ENCODE measurements at regions not wholly inside any gene's neighbourhood (a gene's known extent, or its start where the extent isn't known, plus 50 kb on each side); places are given as distances from the start of the nearest gene placed in this dataset.

GRCh38 chr21:35833388-35833787, 226.9 kb downstream of the SETD4 start:
- Histone ChIP-seq H3K36me3 (ENCODE audit: control insufficient read depth, insufficient read depth, low read length) (no peaks in the 10 kb centered on the region; the same call in 1 of the 2 replicates), H3K4me1 (ENCODE audit: control insufficient read depth, insufficient read depth, low read length) (peaks cover 2% of the 10 kb centered on the region; the same call in 1 of the 2 replicates), H3K9me3 (ENCODE audit: control insufficient read depth, insufficient read depth, low read length) (no peaks in the 10 kb centered on the region), H3K27me3 (ENCODE audit: control insufficient read depth, insufficient read depth, low read length) (no peaks in the 10 kb centered on the region), H3K27ac (ENCODE audit: low read length) (no peak overlapping the region), H3K4me3 (ENCODE audit: low read length) (no peak overlapping the region)
- WGBS (ENCODE audit: insufficient coverage, insufficient read length), result no CpG with 5 or more reads among the region's 3 CpGs
- no peak for DNase-seq (ENCODE audit: low read depth, low spot score)

- Histone ChIP-seq H3K9me3 (ENCODE audit: control insufficient read depth, insufficient read depth, low read length) (no peaks in the 10 kb centered on the region), H3K4me3 (ENCODE audit: low read length) (no peak overlapping the region), H3K36me3 (ENCODE audit: control insufficient read depth, insufficient read depth, low read length) (no peaks in the 10 kb centered on the region; the same call in 1 of the 2 replicates), H3K4me1 (ENCODE audit: control insufficient read depth, insufficient read depth, low read length) (peaks cover 2% of the 10 kb centered on the region; the same call in 1 of the 2 replicates), H3K27ac (ENCODE audit: low read length) (no peak overlapping the region), H3K27me3 (ENCODE audit: control insufficient read depth, insufficient read depth, low read length) (no peaks in the 10 kb centered on the region)
- no peak for DNase-seq (ENCODE audit: low read depth, low spot score)
- WGBS (ENCODE audit: insufficient coverage, insufficient read length), result no CpG with 5 or more reads among the region's 6 CpGs
Observed at GRCh38 chr21:35831230-35831629, 229.1 kb downstream of the SETD4 start.

- no CpG with 5 or more reads among the region's 5 CpGs for WGBS (ENCODE audit: insufficient coverage, insufficient read length)
- no peak for DNase-seq (ENCODE audit: low read depth, low spot score)
- H3K36me3 ChIP-seq (ENCODE audit: control insufficient read depth, insufficient read depth, low read length), result no peaks in the 10 kb centered on the region; the same call in 1 of the 2 replicates
- H3K27ac ChIP-seq (ENCODE audit: low read length), result no peak overlapping the region
- no peak overlapping the region for H3K4me3 ChIP-seq (ENCODE audit: low read length)
- peaks cover under 1% of the 10 kb centered on the region; the same call in 1 of the 2 replicates for H3K4me1 ChIP-seq (ENCODE audit: control insufficient read depth, insufficient read depth, low read length)
- H3K9me3 ChIP-seq (ENCODE audit: control insufficient read depth, insufficient read depth, low read length), result no peaks in the 10 kb centered on the region
- H3K27me3 ChIP-seq (ENCODE audit: control insufficient read depth, insufficient read depth, low read length), result no peaks in the 10 kb centered on the region
Observed at GRCh38 chr21:35829067-35829466, 231.3 kb downstream of the SETD4 start.

- Histone ChIP-seq H3K27ac (ENCODE audit: low read length) (no peak overlapping the region), H3K4me1 (ENCODE audit: control insufficient read depth, insufficient read depth, low read length) (no peaks in the 10 kb centered on the region), H3K9me3 (ENCODE audit: control insufficient read depth, insufficient read depth, low read length) (no peaks in the 10 kb centered on the region), H3K36me3 (ENCODE audit: control insufficient read depth, insufficient read depth, low read length) (no peaks in the 10 kb centered on the region; the same call in 1 of the 2 replicates), H3K27me3 (ENCODE audit: control insufficient read depth, insufficient read depth, low read length) (no peaks in the 10 kb centered on the region), H3K4me3 (ENCODE audit: low read length) (no peak overlapping the region)
- no CpG with 5 or more reads among the region's 4 CpGs for WGBS (ENCODE audit: insufficient coverage, insufficient read length)
- DNase-seq (ENCODE audit: low read depth, low spot score), result no peak
Observed at GRCh38 chr21:35828161-35828560, 232.2 kb downstream of the SETD4 start.

GRCh38 chr21:35827004-35827403, 233.3 kb downstream of the SETD4 start:
- Histone ChIP-seq H3K4me1 (ENCODE audit: control insufficient read depth, insufficient read depth, low read length) (no peaks in the 10 kb centered on the region), H3K9me3 (ENCODE audit: control insufficient read depth, insufficient read depth, low read length) (no peaks in the 10 kb centered on the region), H3K36me3 (ENCODE audit: control insufficient read depth, insufficient read depth, low read length) (no peaks in the 10 kb centered on the region; the same call in 1 of the 2 replicates), H3K27me3 (ENCODE audit: control insufficient read depth, insufficient read depth, low read length) (no peaks in the 10 kb centered on the region), H3K4me3 (ENCODE audit: low read length) (no peak overlapping the region), H3K27ac (ENCODE audit: low read length) (no peak overlapping the region)
- WGBS (ENCODE audit: insufficient coverage, insufficient read length), result no CpG with 5 or more reads among the region's 1 CpG
- DNase-seq (ENCODE audit: low read depth, low spot score), result no peak

- no peaks in the 10 kb centered on the region for H3K36me3 ChIP-seq (ENCODE audit: control insufficient read depth, insufficient read depth, low read length)
- no peak for DNase-seq (ENCODE audit: low read depth, low spot score)
- no peaks in the 10 kb centered on the region; the same call in 1 of the 2 replicates for H3K4me1 ChIP-seq (ENCODE audit: control insufficient read depth, insufficient read depth, low read length)
- H3K27me3 ChIP-seq (ENCODE audit: control insufficient read depth, insufficient read depth, low read length), result no peaks in the 10 kb centered on the region
- no peak overlapping the region for H3K4me3 ChIP-seq (ENCODE audit: low read length)
- H3K9me3 ChIP-seq (ENCODE audit: control insufficient read depth, insufficient read depth, low read length), result no peaks in the 10 kb centered on the region
- no CpG with 5 or more reads among the region's 8 CpGs for WGBS (ENCODE audit: insufficient coverage, insufficient read length)
- H3K27ac ChIP-seq (ENCODE audit: low read length), result no peak overlapping the region
Observed at GRCh38 chr21:35825370-35826353, 234.7 kb downstream of the SETD4 start.

- no peaks in the 10 kb centered on the region for H3K36me3 ChIP-seq (ENCODE audit: control insufficient read depth, insufficient read depth, low read length)
- no peak for DNase-seq (ENCODE audit: low read depth, low spot score)
- no peaks in the 10 kb centered on the region for H3K9me3 ChIP-seq (ENCODE audit: control insufficient read depth, insufficient read depth, low read length)
- no CpG with 5 or more reads among the region's 3 CpGs for WGBS (ENCODE audit: insufficient coverage, insufficient read length)
- H3K4me1 ChIP-seq (ENCODE audit: control insufficient read depth, insufficient read depth, low read length), result no peaks in the 10 kb centered on the region; the same call in 1 of the 2 replicates
- H3K27ac ChIP-seq (ENCODE audit: low read length), result no peak overlapping the region
- no peaks in the 10 kb centered on the region for H3K27me3 ChIP-seq (ENCODE audit: control insufficient read depth, insufficient read depth, low read length)
- H3K4me3 ChIP-seq (ENCODE audit: low read length), result no peak overlapping the region
Observed at GRCh38 chr21:35824136-35824535, 236.2 kb downstream of the SETD4 start.

- Histone ChIP-seq H3K27me3 (ENCODE audit: control insufficient read depth, insufficient read depth, low read length) (no peaks in the 10 kb centered on the region), H3K4me1 (ENCODE audit: control insufficient read depth, insufficient read depth, low read length) (no peaks in the 10 kb centered on the region; the same call in 1 of the 2 replicates), H3K36me3 (ENCODE audit: control insufficient read depth, insufficient read depth, low read length) (no peaks in the 10 kb centered on the region), H3K4me3 (ENCODE audit: low read length) (no peak overlapping the region), H3K9me3 (ENCODE audit: control insufficient read depth, insufficient read depth, low read length) (no peaks in the 10 kb centered on the region), H3K27ac (ENCODE audit: low read length) (no peak overlapping the region)
- DNase-seq (ENCODE audit: low read depth, low spot score), result no peak
- no CpG with 5 or more reads among the region's 12 CpGs for WGBS (ENCODE audit: insufficient coverage, insufficient read length)
Observed at GRCh38 chr21:35819134-35819533, 241.2 kb downstream of the SETD4 start.

- Histone ChIP-seq H3K4me3 (ENCODE audit: low read length) (no peak overlapping the region), H3K27me3 (ENCODE audit: control insufficient read depth, insufficient read depth, low read length) (no peaks in the 10 kb centered on the region)
- WGBS (ENCODE audit: insufficient coverage, insufficient read length), result no CpG with 5 or more reads among the region's 8 CpGs
Observed at GRCh38 chr21:35818597-35818996, 241.7 kb downstream of the SETD4 start.

GRCh38 chr21:35814858-35815619, 245.3 kb downstream of the SETD4 start:
- no peak for DNase-seq (ENCODE audit: low read depth, low spot score)
- no peaks in the 10 kb centered on the region for H3K9me3 ChIP-seq (ENCODE audit: control insufficient read depth, insufficient read depth, low read length)
- H3K27me3 ChIP-seq (ENCODE audit: control insufficient read depth, insufficient read depth, low read length), result no peaks in the 10 kb centered on the region
- H3K27ac ChIP-seq (ENCODE audit: low read length), result no peak overlapping the region
- H3K36me3 ChIP-seq (ENCODE audit: control insufficient read depth, insufficient read depth, low read length), result no peaks in the 10 kb centered on the region
- H3K4me3 ChIP-seq (ENCODE audit: low read length), result no peak overlapping the region
- WGBS (ENCODE audit: insufficient coverage, insufficient read length), result no CpG with 5 or more reads among the region's 5 CpGs
- H3K4me1 ChIP-seq (ENCODE audit: control insufficient read depth, insufficient read depth, low read length), result no peaks in the 10 kb centered on the region

More at GRCh38 chr21:35818597-35818996, 241.7 kb downstream of the SETD4 start:
- no peak for DNase-seq (ENCODE audit: low read depth, low spot score)
- H3K27ac ChIP-seq (ENCODE audit: low read length), result no peak overlapping the region
- no peaks in the 10 kb centered on the region for H3K9me3 ChIP-seq (ENCODE audit: control insufficient read depth, insufficient read depth, low read length)
- H3K36me3 ChIP-seq (ENCODE audit: control insufficient read depth, insufficient read depth, low read length), result no peaks in the 10 kb centered on the region
- H3K4me1 ChIP-seq (ENCODE audit: control insufficient read depth, insufficient read depth, low read length), result no peaks in the 10 kb centered on the region; the same call in 1 of the 2 replicates

Data from iPS DF 6.9 (cell line).